Chondrocyte (in vitro differentiated cells): ENCODE measurements at regions not wholly inside any gene's neighbourhood (a gene's known extent, or its start where the extent isn't known, plus 50 kb on each side); places are given as distances from the start of the nearest gene placed in this dataset.

Experiments used
- DNase-seq: peaks from one replicate; pipeline ENCODE4 v3.0.0; 2021; ENCODE audit warnings: mixed read lengths, low spot score
- H3K27ac Mint-ChIP-seq: one replicate; pipeline ENCODE4 v1.8.0; 2021; ENCODE audit warnings: mild to moderate bottlenecking, moderate library complexity, mixed read lengths; ENCODE audit not compliant: unreplicated experiment
- H3K27me3 Mint-ChIP-seq: 2 replicates; pipeline ENCODE4 v1.8.0; 2021; ENCODE audit warnings: low read depth, mixed read lengths
- H3K36me3 Mint-ChIP-seq: 2 replicates; pipeline ENCODE4 v1.8.0; 2021; ENCODE audit warnings: low read depth, mixed read lengths
- H3K4me1 Mint-ChIP-seq: 2 replicates; pipeline ENCODE4 v1.8.0; 2021; ENCODE audit warnings: low read depth, mild to moderate bottlenecking, mixed read lengths
- H3K4me3 Mint-ChIP-seq: one replicate; pipeline ENCODE4 v1.8.0; 2021; ENCODE audit warnings: mild to moderate bottlenecking, moderate library complexity, mixed read lengths; ENCODE audit not compliant: unreplicated experiment
- H3K9me3 Mint-ChIP-seq: 2 replicates; pipeline ENCODE4 v1.8.0; 2021; ENCODE audit warnings: low read depth, mixed read lengths
- CTCF ChIP-seq: fragments of 200-600 bp; sonication (generic); IDR thresholded peaks from 2 replicates; pipeline ENCODE4 v1.5.0; 2021; ENCODE audit warnings: antibody characterized with exemption, mild to moderate bottlenecking, moderate library complexity

DNA sequence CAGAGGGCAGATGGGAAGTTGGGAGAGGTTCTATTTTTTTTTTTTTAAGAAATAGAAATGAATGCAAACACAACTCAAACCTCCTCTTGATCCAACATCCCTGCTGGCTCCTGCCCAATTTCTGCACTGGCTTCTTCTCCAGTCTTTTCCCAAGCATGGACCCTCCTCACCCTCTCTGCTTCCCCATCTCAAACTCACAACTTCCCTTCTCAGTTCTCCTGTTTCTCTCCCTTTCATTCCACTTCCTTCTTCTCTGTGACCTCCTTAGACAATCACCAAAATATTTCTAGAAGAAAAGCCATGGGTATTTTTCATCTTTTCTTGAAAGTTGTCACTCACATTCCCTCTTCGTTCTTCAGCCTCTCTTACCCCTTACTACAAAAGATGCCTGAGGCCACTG lies 85.2 kb upstream of the VPREB1 start:
- H3K27me3 Mint-ChIP-seq: peaks cover 46% of the 10 kb centered on the region
- H3K4me3 Mint-ChIP-seq: no peak overlapping the region
- H3K9me3 Mint-ChIP-seq: peaks cover 2% of the 10 kb centered on the region
- TF ChIP-seq CTCF: no peak
- peaks cover 2% of the 10 kb centered on the region for H3K36me3 Mint-ChIP-seq
- H3K4me1 Mint-ChIP-seq: no peaks in the 10 kb centered on the region
- no peak for DNase-seq
- H3K27ac Mint-ChIP-seq: no peak overlapping the region

DNA sequence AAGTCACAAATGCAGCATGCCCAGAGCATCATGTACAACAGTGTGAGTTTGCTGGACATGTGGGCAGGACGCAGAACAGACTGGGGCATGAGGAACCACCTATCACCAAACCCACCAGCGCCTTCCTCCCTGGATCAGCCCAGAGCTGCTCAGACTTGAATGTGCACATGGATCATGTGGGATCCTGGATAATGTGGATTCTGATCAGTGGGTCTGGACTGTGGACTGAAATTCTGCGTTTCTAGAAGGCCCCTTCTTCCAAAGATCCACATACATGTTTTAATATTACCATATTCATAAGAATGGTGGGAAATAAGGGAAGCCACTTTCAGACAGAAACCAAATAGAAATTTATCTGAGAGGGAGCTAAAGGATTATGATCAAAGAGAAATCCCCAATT lies 85.6 kb upstream of the VPREB1 start:
- Mint-ChIP-seq H3K4me1 (no peaks in the 10 kb centered on the region), H3K9me3 (peaks cover 2% of the 10 kb centered on the region), H3K36me3 (peaks cover 2% of the 10 kb centered on the region), H3K4me3 (no peak overlapping the region), H3K27me3 (peaks cover 43% of the 10 kb centered on the region), H3K27ac (no peak overlapping the region)
- no peak for TF ChIP-seq CTCF
- no peak for DNase-seq

GRCh38 chr22:22158207-22158816 lies 86.3 kb upstream of the VPREB1 start:
- Mint-ChIP-seq H3K9me3 (peaks cover 2% of the 10 kb centered on the region), H3K27ac (no peak overlapping the region), H3K4me1 (no peaks in the 10 kb centered on the region), H3K4me3 (no peak overlapping the region), H3K27me3 (peaks cover 39% of the 10 kb centered on the region), H3K36me3 (peaks cover 2% of the 10 kb centered on the region)
- no peak for TF ChIP-seq CTCF
- no peak for DNase-seq

DNA sequence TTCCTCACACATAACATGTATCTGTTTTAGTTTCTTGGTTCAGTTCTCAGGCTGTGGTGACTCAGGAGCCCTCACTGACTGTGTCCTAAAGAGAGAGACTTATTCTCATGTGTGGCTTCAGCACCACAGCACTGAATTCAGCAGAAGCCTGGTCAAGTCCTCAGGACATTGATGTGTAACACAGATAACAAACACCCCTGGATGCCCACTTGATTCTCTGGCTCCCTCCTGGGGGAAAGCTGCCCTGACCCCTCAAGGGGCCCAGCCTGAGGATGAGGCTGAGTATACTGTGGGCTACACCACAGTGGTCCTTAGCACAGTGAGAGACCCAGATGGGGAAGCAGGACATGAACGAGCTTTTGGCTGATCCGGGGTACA lies 87.2 kb upstream of the VPREB1 start:
- Mint-ChIP-seq H3K36me3 (peaks cover 2% of the 10 kb centered on the region), H3K9me3 (peaks cover 2% of the 10 kb centered on the region), H3K4me3 (no peak overlapping the region), H3K4me1 (no peaks in the 10 kb centered on the region), H3K27ac (no peak overlapping the region), H3K27me3 (peaks cover 35% of the 10 kb centered on the region)
- no peak for DNase-seq
- no peak for TF ChIP-seq CTCF

- Mint-ChIP-seq H3K27ac (no peak overlapping the region), H3K36me3 (peaks cover 2% of the 10 kb centered on the region), H3K27me3 (peaks cover 36% of the 10 kb centered on the region), H3K9me3 (peaks cover 2% of the 10 kb centered on the region), H3K4me3 (no peak overlapping the region), H3K4me1 (no peaks in the 10 kb centered on the region)
- peak; percentile 84 for TF ChIP-seq CTCF
- no peak for DNase-seq
Measured at GRCh38 chr22:22156716-22157347, 87.8 kb upstream of the VPREB1 start.
